ENCODE measurements at regions not wholly inside any gene's neighbourhood (a gene's known extent, or its start where the extent isn't known, plus 50 kb on each side); places are given as distances from the start of the nearest gene placed in this dataset.

DNA sequence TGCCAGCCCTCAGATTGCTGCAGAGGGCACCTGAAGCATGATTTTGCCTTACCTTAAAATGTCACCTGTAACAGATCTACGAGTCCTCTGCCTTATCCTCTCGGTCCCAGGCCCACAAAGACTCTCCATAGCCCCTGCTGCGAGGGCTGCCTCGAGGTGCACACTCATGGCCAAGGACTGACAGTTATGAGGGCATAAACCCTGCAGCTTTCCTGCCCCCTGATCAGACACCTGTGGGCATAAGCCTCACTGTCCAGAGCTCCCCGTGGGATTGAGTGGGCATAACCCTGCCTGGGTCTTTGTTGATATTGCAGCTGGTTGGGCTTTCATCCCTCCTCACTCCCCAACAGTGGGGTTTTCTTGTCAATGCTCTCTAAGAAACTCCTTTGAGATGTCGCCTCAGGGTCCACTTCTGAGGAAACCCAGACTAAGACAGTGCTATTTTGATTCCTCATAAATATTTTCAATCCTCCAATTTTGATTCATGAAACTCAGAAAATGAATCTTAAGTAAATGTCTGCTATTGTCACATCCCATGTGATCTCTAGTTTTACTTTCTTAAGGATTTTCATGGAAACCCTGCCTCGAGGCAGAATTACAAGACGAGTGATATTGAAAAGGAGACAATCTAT lies 108.5 kb upstream of the NCK2 start:
- Histone ChIP-seq H3K36me3 (no peaks in the 10 kb centered on the region), H3K9me3 (no peaks in the 10 kb centered on the region), H3K4me1 (ENCODE audit: control insufficient read depth in 1 of 2, insufficient read depth in 1 of 2, low read depth in 1 of 2, low read length in 1 of 2) (no peaks in the 10 kb centered on the region), H3K27me3 (no peaks in the 10 kb centered on the region), H3K27ac (no peak overlapping the region), H3K4me3 (ENCODE audit: low read depth in 1 of 2, low read length in 1 of 2) (no peak overlapping the region)
- TF ChIP-seq, protein P1, sequence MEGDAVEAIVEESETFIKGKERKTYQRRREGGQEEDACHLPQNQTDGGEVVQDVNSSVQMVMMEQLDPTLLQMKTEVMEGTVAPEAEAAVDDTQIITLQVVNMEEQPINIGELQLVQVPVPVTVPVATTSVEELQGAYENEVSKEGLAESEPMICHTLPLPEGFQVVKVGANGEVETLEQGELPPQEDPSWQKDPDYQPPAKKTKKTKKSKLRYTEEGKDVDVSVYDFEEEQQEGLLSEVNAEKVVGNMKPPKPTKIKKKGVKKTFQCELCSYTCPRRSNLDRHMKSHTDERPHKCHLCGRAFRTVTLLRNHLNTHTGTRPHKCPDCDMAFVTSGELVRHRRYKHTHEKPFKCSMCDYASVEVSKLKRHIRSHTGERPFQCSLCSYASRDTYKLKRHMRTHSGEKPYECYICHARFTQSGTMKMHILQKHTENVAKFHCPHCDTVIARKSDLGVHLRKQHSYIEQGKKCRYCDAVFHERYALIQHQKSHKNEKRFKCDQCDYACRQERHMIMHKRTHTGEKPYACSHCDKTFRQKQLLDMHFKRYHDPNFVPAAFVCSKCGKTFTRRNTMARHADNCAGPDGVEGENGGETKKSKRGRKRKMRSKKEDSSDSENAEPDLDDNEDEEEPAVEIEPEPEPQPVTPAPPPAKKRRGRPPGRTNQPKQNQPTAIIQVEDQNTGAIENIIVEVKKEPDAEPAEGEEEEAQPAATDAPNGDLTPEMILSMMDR (IDR thresholded peaks at IDR 0.05), result no peak

DNA sequence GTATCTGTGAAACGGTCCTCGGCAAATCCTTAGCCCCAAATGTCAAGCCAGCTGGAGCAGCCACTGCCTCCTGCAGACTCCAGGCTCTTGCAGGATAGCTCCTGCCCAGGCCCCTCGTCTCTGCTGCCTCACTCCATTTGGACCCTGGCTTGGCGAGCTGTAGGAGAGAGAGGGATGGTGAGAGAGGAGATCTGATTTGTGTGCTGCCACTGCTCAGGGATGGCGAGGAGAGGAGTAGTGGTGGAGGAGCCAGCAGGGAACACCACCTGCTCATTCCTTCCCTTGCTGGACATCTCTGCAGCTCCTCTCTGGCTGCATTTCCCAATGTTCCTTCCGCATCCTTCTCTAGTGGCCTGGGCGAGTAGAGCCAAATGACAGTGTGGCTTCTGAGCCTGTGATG lies 109.1 kb upstream of the NCK2 start:
- H3K9me3 ChIP-seq, result no peaks in the 10 kb centered on the region
- no peak overlapping the region for H3K4me3 ChIP-seq (ENCODE audit: low read depth in 1 of 2, low read length in 1 of 2)
- H3K4me1 ChIP-seq (ENCODE audit: control insufficient read depth in 1 of 2, insufficient read depth in 1 of 2, low read depth in 1 of 2, low read length in 1 of 2), result no peaks in the 10 kb centered on the region
- no peak overlapping the region for H3K27ac ChIP-seq
- TF ChIP-seq, protein P1 (IDR thresholded peaks at IDR 0.05), result no peak
- no peaks in the 10 kb centered on the region for H3K27me3 ChIP-seq
- H3K36me3 ChIP-seq, result no peaks in the 10 kb centered on the region

DNA sequence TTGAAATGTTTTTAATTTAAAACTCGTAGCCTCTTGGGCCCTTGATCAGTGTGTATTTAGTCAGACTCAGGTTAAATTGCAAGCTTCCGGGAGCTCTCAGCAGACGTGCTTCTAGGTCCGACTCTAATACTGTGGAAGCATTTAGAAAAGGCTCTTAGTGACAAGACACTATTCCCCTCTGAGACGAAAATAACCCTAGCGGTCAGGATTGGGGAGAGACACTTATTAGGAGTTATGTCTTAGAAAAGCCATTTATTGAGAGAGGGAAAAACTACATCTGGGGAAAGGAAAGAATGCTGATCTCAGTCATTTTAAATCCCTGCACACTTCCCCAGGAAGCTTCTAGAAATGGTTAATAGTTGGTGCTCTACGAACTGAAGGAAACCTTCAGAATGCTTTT lies 110.5 kb upstream of the NCK2 start:
- no peaks in the 10 kb centered on the region for H3K4me1 ChIP-seq (ENCODE audit: control insufficient read depth in 1 of 2, insufficient read depth in 1 of 2, low read depth in 1 of 2, low read length in 1 of 2)
- no peaks in the 10 kb centered on the region for H3K36me3 ChIP-seq
- TF ChIP-seq, protein P1 (IDR thresholded peaks at IDR 0.05), result no peak
- no peak overlapping the region for H3K27ac ChIP-seq
- no peaks in the 10 kb centered on the region for H3K27me3 ChIP-seq
- H3K9me3 ChIP-seq, result no peaks in the 10 kb centered on the region
- H3K4me3 ChIP-seq (ENCODE audit: low read depth in 1 of 2, low read length in 1 of 2), result no peak overlapping the region

DNA sequence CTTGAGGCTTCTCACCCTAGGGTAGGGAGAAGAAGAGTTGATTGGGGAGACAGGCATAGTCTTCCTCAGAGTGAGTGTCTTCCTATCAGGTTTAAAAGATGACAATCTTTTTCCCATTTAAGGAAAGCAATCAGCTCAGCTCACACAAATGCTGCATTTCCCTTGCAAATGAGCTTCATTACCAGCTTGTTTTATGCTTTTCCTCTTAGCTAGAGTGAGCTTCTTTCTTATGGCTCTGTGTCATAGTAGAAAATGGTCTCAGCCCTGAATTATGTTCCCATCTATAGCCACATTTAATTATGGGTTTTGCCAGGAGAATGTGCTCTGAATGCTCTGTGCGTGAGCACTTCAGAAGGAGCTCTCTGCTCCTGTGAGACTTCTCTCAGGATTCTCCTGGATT lies 112.8 kb upstream of the NCK2 start:
- TF ChIP-seq, protein P1 (IDR thresholded peaks at IDR 0.05), result no peak
- no peaks in the 10 kb centered on the region for H3K4me1 ChIP-seq (ENCODE audit: control insufficient read depth in 1 of 2, insufficient read depth in 1 of 2, low read depth in 1 of 2, low read length in 1 of 2)
- no peaks in the 10 kb centered on the region for H3K36me3 ChIP-seq
- H3K4me3 ChIP-seq (ENCODE audit: low read depth in 1 of 2, low read length in 1 of 2), result no peak overlapping the region
- H3K27ac ChIP-seq, result no peak overlapping the region
- peaks cover 10% of the 10 kb centered on the region for H3K27me3 ChIP-seq
- no peaks in the 10 kb centered on the region for H3K9me3 ChIP-seq

DNA sequence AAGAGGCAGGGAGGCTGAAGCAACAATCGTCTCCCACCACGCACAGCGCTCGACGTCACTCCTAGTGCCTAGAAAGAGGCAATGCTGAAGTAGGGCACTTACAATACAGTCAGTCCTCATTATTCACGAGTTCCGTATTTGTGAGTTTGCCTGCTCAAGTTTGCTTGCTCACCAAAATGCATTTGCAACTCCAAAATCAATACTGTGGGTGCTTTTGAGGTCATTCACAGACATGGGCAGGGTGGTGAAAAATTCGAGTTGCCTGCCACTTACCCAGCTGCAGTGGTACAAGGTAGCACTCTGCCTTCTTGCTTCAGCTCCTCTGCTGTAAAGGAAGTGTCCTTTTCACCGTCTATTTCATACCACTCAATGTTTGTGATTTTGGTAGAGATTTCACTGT lies 113.7 kb upstream of the NCK2 start:
- H3K27me3 ChIP-seq, result peaks cover 10% of the 10 kb centered on the region
- H3K27ac ChIP-seq, result no peak overlapping the region
- no peak overlapping the region for H3K4me3 ChIP-seq (ENCODE audit: low read depth in 1 of 2, low read length in 1 of 2)
- no peaks in the 10 kb centered on the region for H3K36me3 ChIP-seq
- H3K4me1 ChIP-seq (ENCODE audit: control insufficient read depth in 1 of 2, insufficient read depth in 1 of 2, low read depth in 1 of 2, low read length in 1 of 2), result no peaks in the 10 kb centered on the region
- no peaks in the 10 kb centered on the region for H3K9me3 ChIP-seq
- TF ChIP-seq, protein P1 (IDR thresholded peaks at IDR 0.05), result no peak

DNA sequence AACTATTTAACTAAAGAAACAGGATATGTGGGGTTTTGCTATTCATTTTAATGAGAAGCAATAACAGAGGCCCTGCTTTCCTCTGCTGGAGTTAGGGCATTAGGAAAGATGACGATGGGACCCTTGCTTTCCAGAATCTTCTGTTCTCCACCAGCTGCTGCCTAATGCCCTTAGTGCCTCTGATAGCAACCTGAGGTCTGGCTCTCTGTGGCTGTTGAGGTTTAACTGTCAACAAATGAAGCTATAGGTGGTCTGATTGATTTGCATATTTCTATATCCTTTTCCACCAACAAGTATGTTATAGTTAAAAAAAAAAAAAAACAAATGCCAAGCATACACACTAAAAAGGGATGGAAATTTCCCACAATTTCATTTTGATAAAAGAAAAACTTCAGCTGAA lies 115.1 kb upstream of the NCK2 start:
- no peaks in the 10 kb centered on the region for H3K9me3 ChIP-seq
- TF ChIP-seq, protein P1 (IDR thresholded peaks at IDR 0.05), result no peak
- H3K27me3 ChIP-seq, result peaks cover 10% of the 10 kb centered on the region
- no peak overlapping the region for H3K27ac ChIP-seq
- no peaks in the 10 kb centered on the region for H3K4me1 ChIP-seq (ENCODE audit: control insufficient read depth in 1 of 2, insufficient read depth in 1 of 2, low read depth in 1 of 2, low read length in 1 of 2)
- no peaks in the 10 kb centered on the region for H3K36me3 ChIP-seq
- H3K4me3 ChIP-seq (ENCODE audit: low read depth in 1 of 2, low read length in 1 of 2), result no peak overlapping the region

Measured in neutrophil (primary cell).